Fibroblast of mammary gland (primary cell): ENCODE measurements at regions not wholly inside any gene's neighbourhood (a gene's known extent, or its start where the extent isn't known, plus 50 kb on each side); places are given as distances from the start of the nearest gene placed in this dataset.

Source experiments
- DNase-seq: peaks from one replicate; pipeline ENCODE4 v3.0.0-alpha.2; 2010; ENCODE audit warnings: low read depth
- H3K4me3 ChIP-seq: 2 replicates; pipeline ENCODE4 v1.5.1; 2011; ENCODE audit warnings: low read depth, mild to moderate bottlenecking, low read length, moderate library complexity; ENCODE audit not compliant: control insufficient read depth
- CTCF ChIP-seq: conservative IDR thresholded peaks from 2 replicates; pipeline ENCODE4 v1.5.1; 2011; ENCODE audit warnings: low read depth, low read length, inconsistent platforms; ENCODE audit not compliant: control insufficient read depth, insufficient read depth

DNA sequence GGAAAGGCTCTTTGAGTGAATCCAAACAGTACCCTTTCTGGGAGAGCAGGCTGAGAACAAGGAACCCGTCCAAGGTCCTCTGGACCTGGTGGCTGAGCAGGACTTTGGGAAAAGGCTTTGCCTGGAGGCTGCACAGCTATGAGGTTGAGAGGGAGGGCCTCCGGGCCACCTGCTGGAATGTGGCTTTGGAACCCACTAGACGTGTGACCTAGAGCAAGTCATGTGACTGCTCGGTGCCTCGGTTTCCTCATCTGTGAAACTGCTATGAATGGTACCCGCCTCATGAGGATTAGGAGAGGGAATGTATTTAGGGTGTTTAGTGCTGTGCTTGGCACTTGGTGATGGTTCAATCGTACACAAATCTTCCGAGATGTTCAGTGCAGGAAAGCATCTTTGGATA, 50.4 kb downstream of the HAPSTR1 start:
- no peak for DNase-seq
- no peak for TF ChIP-seq CTCF
- H3K4me3 ChIP-seq = no peak overlapping the region

GRCh38 chr16:9144106-9144505, 52.7 kb downstream of the HAPSTR1 start:
- no peak overlapping the region for H3K4me3 ChIP-seq
- DNase-seq = no peak
- no peak for TF ChIP-seq CTCF

DNA sequence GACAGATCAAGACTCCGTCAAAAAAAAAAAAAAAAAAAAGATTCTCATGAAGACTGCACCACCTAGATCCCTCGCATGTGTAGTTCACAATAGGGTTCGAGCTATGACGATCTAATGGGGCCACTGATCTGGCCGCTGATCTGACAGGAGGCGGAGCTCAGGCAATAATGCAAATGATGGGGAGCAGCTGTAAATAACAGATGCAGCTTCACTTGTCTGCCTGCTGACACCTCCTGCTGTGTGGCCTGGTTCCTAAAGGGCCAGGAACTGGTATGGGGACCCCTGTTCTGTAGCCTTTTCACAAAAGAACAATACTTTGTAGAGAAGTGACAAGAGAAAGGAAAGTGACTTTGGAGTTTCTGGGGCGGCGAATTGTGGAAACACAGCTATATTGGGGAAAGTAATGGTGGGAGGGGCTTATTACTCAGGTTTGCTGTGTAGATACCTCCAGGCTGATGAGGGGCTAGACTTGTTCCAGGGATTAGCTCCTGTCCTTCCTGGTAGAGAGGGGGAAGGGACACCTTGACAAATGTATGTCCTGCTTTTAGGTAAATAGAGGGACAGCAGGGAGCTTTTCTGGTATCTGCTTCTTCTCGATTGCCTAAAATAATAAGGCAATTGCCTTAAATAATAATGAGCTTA, 57.1 kb downstream of the HAPSTR1 start:
- no peak overlapping the region for H3K4me3 ChIP-seq
- no peak for DNase-seq
- no peak for TF ChIP-seq CTCF

- TF ChIP-seq CTCF = no peak
- H3K4me3 ChIP-seq = no peak overlapping the region
- no peak for DNase-seq
These were observed 59.6 kb downstream of the HAPSTR1 start for GRCh38 chr16:9151074-9151473.

DNA sequence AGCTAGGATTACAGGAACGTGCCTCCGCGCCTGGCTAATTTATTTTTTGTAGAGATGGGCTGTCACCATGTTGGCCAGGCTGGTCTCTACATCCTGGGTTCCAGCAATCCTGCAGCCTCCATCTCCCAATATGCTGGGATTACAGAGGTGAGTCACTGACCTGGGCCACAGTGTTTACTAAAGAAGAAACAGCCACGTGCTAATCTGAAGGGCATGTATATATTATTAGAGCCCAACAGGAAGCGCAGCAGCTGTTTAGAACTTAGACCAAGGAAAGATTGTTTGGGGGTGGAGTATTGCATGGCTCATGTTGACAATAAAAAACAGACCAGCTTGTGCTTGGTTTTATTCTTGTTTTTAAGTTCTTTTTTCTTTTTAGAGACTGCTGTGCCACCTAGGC, 60.2 kb downstream of the HAPSTR1 start:
- peak; percentile 21 for DNase-seq
- TF ChIP-seq CTCF = no peak
- H3K4me3 ChIP-seq = no peak overlapping the region

DNA sequence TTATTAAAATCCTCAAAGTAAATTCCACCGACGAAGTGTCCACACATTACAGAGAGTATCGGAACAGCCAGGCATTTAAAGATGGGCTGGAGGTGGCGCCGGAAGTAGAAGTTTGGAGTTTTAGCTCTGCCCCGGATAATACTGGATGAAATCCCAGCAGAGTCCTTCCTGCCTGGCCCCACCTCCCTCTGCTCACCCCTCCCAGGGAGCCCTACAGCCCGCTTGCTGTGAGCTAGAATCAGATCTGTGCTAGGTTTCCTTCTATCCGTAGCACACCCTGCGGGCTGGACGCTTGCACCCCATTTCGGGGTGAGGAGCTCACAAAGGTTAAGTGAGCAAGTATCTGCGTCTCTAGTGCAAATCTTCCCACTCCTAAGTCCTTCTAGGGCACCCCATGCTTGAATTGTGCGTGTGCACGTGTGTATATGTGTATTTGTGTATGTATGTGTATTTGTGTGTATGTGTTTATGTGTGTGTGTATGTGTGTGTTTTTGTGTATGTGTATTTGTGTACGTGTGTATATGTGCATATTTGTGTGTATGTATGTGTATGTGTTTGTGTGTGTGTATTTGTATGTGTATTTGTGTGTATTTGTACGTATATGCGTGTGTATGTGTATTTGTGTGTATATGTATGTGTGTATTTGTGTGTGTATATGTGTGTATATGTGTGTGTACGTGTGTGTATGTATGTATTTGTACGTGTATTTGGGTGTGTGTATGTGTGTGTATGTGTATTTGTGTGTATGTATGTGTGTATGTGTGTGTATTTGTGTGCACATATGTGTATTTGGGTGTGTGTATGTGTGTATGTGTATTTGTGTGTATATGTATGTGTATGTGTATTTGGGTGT, 61.4 kb downstream of the HAPSTR1 start:
- TF ChIP-seq CTCF = no peak
- no peak overlapping the region for H3K4me3 ChIP-seq
- DNase-seq = no peak
